Spleen (tissue), 7 donors: ENCODE measurements at regions not wholly inside any gene's neighbourhood (a gene's known extent, or its start where the extent isn't known, plus 50 kb on each side); places are given as distances from the start of the nearest gene placed in this dataset.

Experiments used
- POLR2A ChIP-seq, 3 donors: fragments of 450-650 bp; IDR thresholded peaks; one replicate each; pipeline ENCODE4 v1.5.1; 2017; ENCODE audit warnings: antibody characterized with exemption in 3 of 3, mild to moderate bottlenecking in 1 of 3
- POLR2AphosphoS5 ChIP-seq, 3 donors: sonication (generic); formaldehyde crosslinking; IDR thresholded peaks; one replicate each; pipeline ENCODE4 v1.5.1; 2017; ENCODE audit warnings: antibody characterized with exemption in 3 of 3
- TF ChIP-seq, protein P1 (sequence below), 11 experiments: fragments of 200-600 bp in 7 of 11; fragments of 450-650 bp in 4 of 11; sonication (generic) in 4 of 11; IDR thresholded peaks in 8 of 11; conservative IDR thresholded peaks in 3 of 11; 1 replicate in 7 of 11; 2 replicates in 4 of 11; pipeline versions ENCODE4 v1.4.0 to v1.8.0; 2016 to 2021; ENCODE audit warnings: antibody characterized with exemption in 11 of 11, inconsistent platforms in 4 of 11, mild to moderate bottlenecking in 1 of 11
- donor health status: DM: no; HTN: no; CAD: no; lungs with moderate emphysema.
- donor health status: DM: no; HTN: no; CAD: no.
- donor health status: DM: no; HTN: no; CAD: no.

GRCh38 chr9:13726746-13727145 lies 447.3 kb upstream of the MPDZ start:
- TF ChIP-seq, protein P1, sequence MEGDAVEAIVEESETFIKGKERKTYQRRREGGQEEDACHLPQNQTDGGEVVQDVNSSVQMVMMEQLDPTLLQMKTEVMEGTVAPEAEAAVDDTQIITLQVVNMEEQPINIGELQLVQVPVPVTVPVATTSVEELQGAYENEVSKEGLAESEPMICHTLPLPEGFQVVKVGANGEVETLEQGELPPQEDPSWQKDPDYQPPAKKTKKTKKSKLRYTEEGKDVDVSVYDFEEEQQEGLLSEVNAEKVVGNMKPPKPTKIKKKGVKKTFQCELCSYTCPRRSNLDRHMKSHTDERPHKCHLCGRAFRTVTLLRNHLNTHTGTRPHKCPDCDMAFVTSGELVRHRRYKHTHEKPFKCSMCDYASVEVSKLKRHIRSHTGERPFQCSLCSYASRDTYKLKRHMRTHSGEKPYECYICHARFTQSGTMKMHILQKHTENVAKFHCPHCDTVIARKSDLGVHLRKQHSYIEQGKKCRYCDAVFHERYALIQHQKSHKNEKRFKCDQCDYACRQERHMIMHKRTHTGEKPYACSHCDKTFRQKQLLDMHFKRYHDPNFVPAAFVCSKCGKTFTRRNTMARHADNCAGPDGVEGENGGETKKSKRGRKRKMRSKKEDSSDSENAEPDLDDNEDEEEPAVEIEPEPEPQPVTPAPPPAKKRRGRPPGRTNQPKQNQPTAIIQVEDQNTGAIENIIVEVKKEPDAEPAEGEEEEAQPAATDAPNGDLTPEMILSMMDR (IDR thresholded peaks at IDR 0.05 in 8 of 11, conservative IDR thresholded peaks at IDR 0.05 in 3 of 11) = no peak
- TF ChIP-seq POLR2A (IDR thresholded peaks at IDR 0.05) (no peak), POLR2AphosphoS5 (IDR thresholded peaks at IDR 0.05) (no peak)
